Neuronal stem cell (in vitro differentiated cells): ENCODE measurements at regions not wholly inside any gene's neighbourhood (a gene's known extent, or its start where the extent isn't known, plus 50 kb on each side); places are given as distances from the start of the nearest gene placed in this dataset.

Experiments
- DNase-seq: peaks from one replicate; pipeline ENCODE4 v3.0.0-alpha.2; 2013; ENCODE audit warnings: low spot score
- H2AFZ ChIP-seq: one replicate; pipeline ENCODE4 v1.6.1; 2013; ENCODE audit warnings: mild to moderate bottlenecking, low read length, inconsistent platforms
- H2AK5ac ChIP-seq: 2 replicates; pipeline ENCODE4 v1.6.1; 2013; ENCODE audit warnings: low read depth, mild to moderate bottlenecking, inconsistent platforms, low read length, moderate library complexity, mixed read lengths
- H2BK120ac ChIP-seq: 2 replicates; pipeline ENCODE4 v1.6.1; 2013; ENCODE audit warnings: low read depth, mild to moderate bottlenecking, inconsistent platforms, low read length, moderate library complexity, mixed read lengths
- H2BK12ac ChIP-seq: one replicate; pipeline ENCODE4 v1.6.1; 2013; ENCODE audit warnings: low read length, inconsistent platforms
- H2BK15ac ChIP-seq: 2 replicates; pipeline ENCODE4 v1.6.1; 2013; ENCODE audit warnings: mild to moderate bottlenecking, low read length, inconsistent platforms, mixed read lengths
- H2BK5ac ChIP-seq: one replicate; pipeline ENCODE4 v1.6.1; 2013; ENCODE audit warnings: inconsistent platforms, mild to moderate bottlenecking, low read length, moderate library complexity
- H3K14ac ChIP-seq: one replicate; pipeline ENCODE4 v1.6.1; 2013; ENCODE audit warnings: low read length, inconsistent platforms
- H3K18ac ChIP-seq: 2 replicates; pipeline ENCODE4 v1.6.1; 2013; ENCODE audit warnings: low read length, inconsistent platforms
- H3K23ac ChIP-seq: 2 replicates; pipeline ENCODE4 v1.6.1; 2013; ENCODE audit warnings: low read depth, mild to moderate bottlenecking, mixed read lengths, low read length, inconsistent platforms; ENCODE audit not compliant: poor library complexity
- H3K27ac ChIP-seq: replicated peaks from 3 replicates; pipeline ENCODE4 v1.5.1; 2013; ENCODE audit warnings: low read length, inconsistent platforms
- H3K27me3 ChIP-seq, 3 experiments: 2 replicates each; pipeline ENCODE4 v1.6.1; 2013; ENCODE audit warnings: low read length in 3 of 3, mild to moderate bottlenecking in 2 of 3, inconsistent platforms in 1 of 3, low read depth in 1 of 3, mixed read lengths in 1 of 3, moderate library complexity in 1 of 3; ENCODE audit not compliant: control insufficient read depth in 3 of 3, insufficient read depth in 3 of 3
- H3K36me3 ChIP-seq, 2 donors: replicated peaks in 1 of 2; 2 replicates each; pipeline ENCODE4 v1.6.1; 2013; ENCODE audit warnings: low read length in 2 of 2; ENCODE audit not compliant: control insufficient read depth in 2 of 2, insufficient read depth in 2 of 2
- H3K4ac ChIP-seq: 2 replicates; pipeline ENCODE4 v1.6.1; 2013; ENCODE audit warnings: inconsistent platforms, mild to moderate bottlenecking, low read length, moderate library complexity
- H3K4me1 ChIP-seq, 2 donors: 1 replicate in 1 of 2; 2 replicates in 1 of 2; pipeline ENCODE4 v1.6.1; 2013; ENCODE audit warnings: low read length in 2 of 2, low read depth in 1 of 2; ENCODE audit not compliant: control insufficient read depth in 2 of 2, insufficient read depth in 1 of 2
- H3K4me2 ChIP-seq: one replicate; pipeline ENCODE4 v1.6.1; 2013; ENCODE audit warnings: mild to moderate bottlenecking, low read length, inconsistent platforms; ENCODE audit not compliant: insufficient read depth, poor library complexity, severe bottlenecking
- H3K4me3 ChIP-seq, 2 donors: 2 replicates each; pipeline ENCODE4 v1.5.1; 2013; ENCODE audit warnings: low read length in 2 of 2, mild to moderate bottlenecking in 2 of 2, inconsistent platforms in 1 of 2, moderate library complexity in 1 of 2
- H3K79me1 ChIP-seq: one replicate; pipeline ENCODE4 v1.6.1; 2013; ENCODE audit warnings: low read depth, mild to moderate bottlenecking, inconsistent platforms, low read length, moderate library complexity
- H3K9ac ChIP-seq: one replicate; pipeline ENCODE4 v1.6.1; 2013; ENCODE audit warnings: mild to moderate bottlenecking, low read depth, low read length, inconsistent platforms; ENCODE audit not compliant: poor library complexity
- H3K9me3 ChIP-seq, 2 donors: replicated peaks in 1 of 2; 2 replicates each; pipeline versions ENCODE3 to v1.6.1; 2013; ENCODE audit warnings: low read length in 2 of 2, mild to moderate bottlenecking in 2 of 2, inconsistent platforms in 1 of 2, low read depth in 1 of 2, mixed read lengths in 1 of 2, moderate library complexity in 1 of 2; ENCODE audit not compliant: control insufficient read depth in 2 of 2, insufficient read depth in 1 of 2
- H4K8ac ChIP-seq: one replicate; pipeline ENCODE4 v1.6.1; 2013; ENCODE audit warnings: low read depth, mild to moderate bottlenecking, inconsistent platforms, low read length, moderate library complexity
- H4K91ac ChIP-seq: one replicate; pipeline ENCODE4 v1.6.1; 2013; ENCODE audit warnings: low read length, low read depth, mild to moderate bottlenecking, inconsistent platforms; ENCODE audit not compliant: poor library complexity
- WGBS, 2 donors: extraction: QIAGEN DNeasy Blood & Tissue Kit; methylation state at CpG; one replicate each; pipeline ENCODE4 v1.1.7; 2013; ENCODE audit warnings: missing lambda C conversion rate in 2 of 2, mixed read lengths in 1 of 2; ENCODE audit not compliant: insufficient read length in 2 of 2, insufficient replicate concordance in 1 of 2; ENCODE audit errors: extremely low coverage in 2 of 2; 5-methylcytosine and 5-hydroxymethylcytosine counted together

GRCh38 chr13:88124142-88124541 lies 453.0 kb downstream of the SLITRK5 start:
- Histone ChIP-seq H3K9ac (no peak overlapping the region), H3K79me1 (no peaks in the 10 kb centered on the region), H4K91ac (no peak overlapping the region), H2BK12ac (no peak overlapping the region), H2AK5ac (no peak overlapping the region), H2BK15ac (no peak overlapping the region), H3K4me3 (no peak overlapping the region), H2BK120ac (no peak overlapping the region), H2AFZ (no peak overlapping the region), H2BK5ac (no peak overlapping the region), H4K8ac (no peak overlapping the region), H3K4me1 (no peaks in the 10 kb centered on the region), H3K14ac (no peak overlapping the region), H3K4ac (no peak overlapping the region), H3K18ac (no peak overlapping the region), H3K36me3 (no peaks in the 10 kb centered on the region), H3K27ac (no peak overlapping the region), H3K27me3 (no peaks in the 10 kb centered on the region), H3K23ac (no peak overlapping the region), H3K9me3 (no peaks in the 10 kb centered on the region), H3K4me2 (no peak overlapping the region)
- no peak for DNase-seq

DNA sequence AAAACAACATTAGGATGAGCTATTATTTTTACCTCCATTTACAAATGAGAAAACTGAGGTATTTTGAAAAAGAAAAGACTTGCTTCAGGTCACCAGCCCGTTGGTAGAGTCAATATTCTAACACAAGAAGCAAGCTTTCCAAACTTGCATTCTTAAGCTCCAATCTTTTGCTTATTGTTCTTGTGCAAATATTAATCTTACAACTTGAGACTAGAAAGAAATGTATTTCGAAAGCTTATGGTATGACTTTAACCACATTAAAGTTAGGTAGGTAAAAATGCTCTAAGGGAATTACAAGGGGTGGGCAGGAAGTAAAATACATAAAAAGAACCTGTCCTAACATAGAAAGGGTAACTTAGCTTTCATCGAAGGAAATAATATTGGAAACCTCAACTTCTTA lies 453.9 kb downstream of the SLITRK5 start:
- no peak overlapping the region for H2BK120ac ChIP-seq
- H3K9ac ChIP-seq = no peak overlapping the region
- no peak overlapping the region for H3K27ac ChIP-seq
- no peak overlapping the region for H4K8ac ChIP-seq
- no peaks in the 10 kb centered on the region for H3K4me1 ChIP-seq
- H3K9me3 ChIP-seq = no peaks in the 10 kb centered on the region
- no peaks in the 10 kb centered on the region for H3K27me3 ChIP-seq
- H3K18ac ChIP-seq = no peak overlapping the region
- no peak overlapping the region for H2AFZ ChIP-seq
- no peak overlapping the region for H3K23ac ChIP-seq
- WGBS, 2 donors = no CpG with 5 or more reads among the region's 3 CpGs
- H3K4ac ChIP-seq = no peak overlapping the region
- H3K79me1 ChIP-seq = no peaks in the 10 kb centered on the region
- H2BK12ac ChIP-seq = no peak overlapping the region
- H4K91ac ChIP-seq = no peak overlapping the region
- no peak overlapping the region for H2BK5ac ChIP-seq
- H3K36me3 ChIP-seq = no peaks in the 10 kb centered on the region
- no peak overlapping the region for H2AK5ac ChIP-seq
- H2BK15ac ChIP-seq = no peak overlapping the region
- no peak overlapping the region for H3K14ac ChIP-seq
- no peak overlapping the region for H3K4me3 ChIP-seq
- no peak overlapping the region for H3K4me2 ChIP-seq
- DNase-seq = no peak

DNA sequence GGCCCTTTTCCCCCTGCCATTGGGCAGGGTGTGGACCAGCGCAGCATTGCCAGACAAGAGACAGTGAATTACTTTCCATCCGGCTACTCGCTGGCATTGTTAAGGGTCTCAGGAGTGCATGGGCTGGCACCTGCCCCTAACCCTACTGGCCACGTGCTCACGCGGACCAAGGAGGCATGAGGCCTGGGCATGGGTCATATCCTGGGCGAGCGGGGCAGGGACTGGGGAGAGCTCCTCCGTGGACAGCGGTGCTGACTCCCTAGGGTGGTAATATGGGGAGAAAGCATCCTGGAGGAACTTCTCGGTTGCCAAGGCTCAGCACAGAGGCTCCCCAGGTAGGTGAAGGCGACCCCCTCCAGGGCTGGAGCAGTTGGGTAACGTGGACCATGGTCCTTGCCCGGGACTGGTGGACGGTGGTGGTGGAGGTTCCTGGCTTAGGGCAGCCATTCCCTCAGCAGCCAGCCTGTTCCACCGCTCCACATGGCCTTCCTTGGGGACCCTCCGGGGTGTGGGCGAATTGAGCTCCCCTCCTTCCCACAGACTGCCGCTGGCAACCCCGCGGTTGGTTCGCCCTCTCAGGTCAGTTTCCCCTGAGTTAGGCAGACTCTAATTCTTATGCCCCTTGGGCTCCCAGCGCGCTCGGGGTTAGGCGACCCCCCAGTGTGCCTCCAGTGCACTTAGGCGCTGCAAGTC lies 465.1 kb downstream of the SLITRK5 start:
- Histone ChIP-seq H3K14ac (no peak overlapping the region), H3K79me1 (no peaks in the 10 kb centered on the region), H4K8ac (peak overlapping the region; percentile 65), H3K4ac (no peak overlapping the region), H3K18ac (peak overlapping the region; percentile 80), H3K9ac (no peak overlapping the region), H3K23ac (peak overlapping the region; percentile 65), H3K36me3 (no peaks in the 10 kb centered on the region), H3K4me3 (no peak overlapping the region), H2BK120ac (no peak overlapping the region), H2BK15ac (peak overlapping the region; percentile 26), H2AFZ (no peak overlapping the region), H3K4me2 (no peak overlapping the region), H3K9me3 (peaks cover 0 to 2% of the 10 kb centered on the region in 2 donors), H4K91ac (no peak overlapping the region), H2AK5ac (no peak overlapping the region), H3K27me3 (no peaks in the 10 kb centered on the region), H3K4me1 (no peaks in the 10 kb centered on the region), H3K27ac (no peak overlapping the region), H2BK5ac (no peak overlapping the region), H2BK12ac (no peak overlapping the region)
- no CpG with 5 or more reads among the region's 27 CpGs for WGBS, 2 donors
- no peak for DNase-seq

GRCh38 chr13:88142653-88143052 lies 471.5 kb downstream of the SLITRK5 start:
- no peak overlapping the region for H3K14ac ChIP-seq
- no peak overlapping the region for H3K18ac ChIP-seq
- H3K79me1 ChIP-seq = no peaks in the 10 kb centered on the region
- no peak overlapping the region for H3K4me2 ChIP-seq
- no peak overlapping the region for H2AFZ ChIP-seq
- no peaks in the 10 kb centered on the region for H3K36me3 ChIP-seq
- H3K4me1 ChIP-seq = no peaks in the 10 kb centered on the region
- H4K8ac ChIP-seq = no peak overlapping the region
- no peak overlapping the region for H3K23ac ChIP-seq
- H2BK120ac ChIP-seq = no peak overlapping the region
- H3K9me3 ChIP-seq = no peaks in the 10 kb centered on the region
- H2BK5ac ChIP-seq = no peak overlapping the region
- no peak overlapping the region for H2AK5ac ChIP-seq
- H3K9ac ChIP-seq = no peak overlapping the region
- H3K27ac ChIP-seq = no peak overlapping the region
- no peak overlapping the region for H2BK12ac ChIP-seq
- no peak overlapping the region for H3K4me3 ChIP-seq
- H3K4ac ChIP-seq = no peak overlapping the region
- WGBS, 2 donors = no CpG with 5 or more reads among the region's 3 CpGs
- no peak overlapping the region for H4K91ac ChIP-seq
- no peak for DNase-seq
- no peaks in the 10 kb centered on the region for H3K27me3 ChIP-seq
- no peak overlapping the region for H2BK15ac ChIP-seq
